K562 (cell line): ENCODE measurements at regions not wholly inside any gene's neighbourhood (a gene's known extent, or its start where the extent isn't known, plus 50 kb on each side); places are given as distances from the start of the nearest gene placed in this dataset.
A peak's percentile ranks its signal among the peaks of the same experiment; 100 is the strongest.

ENCODE experiments used
- ATAC-seq: fragments of 200-7000 bp; cut with Tn5 transposase; 3 replicates; pipeline ENCODE4 v1.9.1; 2020; ENCODE audit warnings: moderate library complexity
- BruUV-seq: library from RNA; stranded (reverse); fragments of 400-500 nt; replicated peaks from 2 replicates; lab custom pipeline; 2021; lab: Mats Ljungman, UMichigan
- CTCF ChIA-PET: fragments of 300-600 bp; formaldehyde crosslinking; extraction: SDS; loops from one replicate; lab custom pipeline; 2021; ENCODE audit warnings: low intra/inter-chr PET ratio; lab: Yijun Ruan, JAX
- POLR2A ChIA-PET: fragments of 300-600, 350-650 bp; sonication (Branson Sonifier 250); formaldehyde crosslinking; extraction: SDS; loops from one replicate; lab custom pipeline; 2021; ENCODE audit warnings: antibody characterized with exemption, inconsistent platforms; lab: Yijun Ruan, JAX
- DNase-seq, 4 experiments: peaks; one replicate each; pipeline versions ENCODE4 v3.0.0 to v3.0.0-alpha.2; 2011 to 2018; ENCODE audit warnings: low spot score in 3 of 4, mixed read lengths in 3 of 4; ENCODE audit errors: extremely low read depth in 1 of 4
- FAIRE-seq: peaks from 2 replicates; lab custom pipeline; 2011; peaks lifted over from hg19 to GRCh38; lab: Jason Lieb, UNC
- H2AFZ ChIP-seq: 2 replicates; pipeline ENCODE4 v1.6.0; 2011; ENCODE audit warnings: low read depth, low read length, control low read depth, inconsistent platforms
- H3K27ac ChIP-seq: fragments of 200-600 bp; 3 replicates; pipeline ENCODE4 v1.8.0; 2011; ENCODE audit warnings: low read depth, mild to moderate bottlenecking, control low read depth, inconsistent platforms, low read length, moderate library complexity, mixed read lengths; ENCODE audit errors: extremely low read depth
- H3K27me3 ChIP-seq, 2 experiments: fragments of 300-600 bp in 1 of 2; 2 replicates in 1 of 2; 3 replicates in 1 of 2; pipeline versions ENCODE4 v1.6.0 to v1.8.0; 2011; ENCODE audit warnings: inconsistent platforms in 2 of 2, low read length in 2 of 2, mild to moderate bottlenecking in 1 of 2, mixed read lengths in 1 of 2, moderate library complexity in 1 of 2; ENCODE audit not compliant: control insufficient read depth in 2 of 2, insufficient read depth in 2 of 2
- H3K36me3 ChIP-seq: fragments of 300-600 bp; 3 replicates; pipeline ENCODE4 v1.8.0; 2011; ENCODE audit warnings: mild to moderate bottlenecking, low read length, inconsistent platforms; ENCODE audit not compliant: control insufficient read depth, insufficient read depth
- H3K4me1 ChIP-seq, 2 experiments: fragments of 200-600 bp in 1 of 2; replicated peaks in 1 of 2; 2 replicates in 1 of 2; 3 replicates in 1 of 2; pipeline versions ENCODE4 v1.5.1 to v1.8.0; 2011; ENCODE audit warnings: inconsistent platforms in 2 of 2, low read length in 2 of 2, mild to moderate bottlenecking in 1 of 2, mixed read lengths in 1 of 2, moderate library complexity in 1 of 2; ENCODE audit not compliant: control insufficient read depth in 2 of 2, insufficient read depth in 2 of 2
- H3K4me2 ChIP-seq: 2 replicates; pipeline ENCODE4 v1.6.1; 2011; ENCODE audit warnings: low read length, control low read depth, inconsistent platforms, mixed read lengths; ENCODE audit not compliant: insufficient read depth
- H3K4me3 ChIP-seq: fragments of 200-600 bp; sonication (generic), shearing (Covaris generic); 2 replicates; pipeline ENCODE4 v1.5.1; 2016; ENCODE audit warnings: control low read depth, inconsistent platforms
- H3K79me2 ChIP-seq: fragments of 200-600 bp; 3 replicates; pipeline ENCODE4 v1.8.0; 2011; ENCODE audit warnings: low read length, inconsistent platforms; ENCODE audit not compliant: control insufficient read depth, insufficient read depth
- H3K9ac ChIP-seq, 2 experiments: 2 replicates each; pipeline versions ENCODE4 v1.6.0 to v1.6.1; 2011; ENCODE audit warnings: low read depth in 2 of 2, low read length in 2 of 2, control low read depth in 1 of 2, inconsistent platforms in 1 of 2, mild to moderate bottlenecking in 1 of 2, mixed read lengths in 1 of 2; ENCODE audit not compliant: insufficient read depth in 1 of 2
- H3K9me1 ChIP-seq: one replicate; pipeline ENCODE4 v1.6.0; 2011; ENCODE audit warnings: inconsistent platforms, mild to moderate bottlenecking, low read length, moderate library complexity; ENCODE audit not compliant: control insufficient read depth, insufficient read depth
- H3K9me3 ChIP-seq: replicated peaks from 2 replicates; pipeline ENCODE4 v1.5.1; 2011; ENCODE audit warnings: low read depth, low read length, inconsistent platforms; ENCODE audit not compliant: control insufficient read depth, insufficient read depth
- H4K20me1 ChIP-seq: replicated peaks from 2 replicates; pipeline ENCODE4 v1.6.1; 2011; ENCODE audit warnings: low read length, inconsistent platforms, mixed read lengths; ENCODE audit not compliant: control insufficient read depth, insufficient read depth
- DDX20 ChIP-seq: fragments of 450-650 bp; IDR thresholded peaks from 2 replicates; pipeline ENCODE4 v1.6.1; 2016; ENCODE audit warnings: missing genetic modification characterization, low read depth, mild to moderate bottlenecking, missing compliant biosample characterization, moderate library complexity
- PPARD ChIP-seq: fragments of 250-450 bp; sonication (Bioruptor Pico); IDR thresholded peaks from 2 replicates; pipeline ENCODE4 v1.8.0; 2022; ENCODE audit warnings: inconsistent platforms, mild to moderate bottlenecking, moderate library complexity
- RAD21 ChIP-seq, 2 experiments: fragments of 250-450 bp in 1 of 2; fragments of 450-650 bp in 1 of 2; sonication (Bioruptor Pico) in 1 of 2; formaldehyde crosslinking in 1 of 2; IDR thresholded peaks in 1 of 2; conservative IDR thresholded peaks in 1 of 2; 2 replicates each; pipeline versions ENCODE4 v1.4.0 to v1.8.0; 2020 to 2022; ENCODE audit warnings: mild to moderate bottlenecking in 2 of 2, moderate library complexity in 1 of 2
- SMARCB1 ChIP-seq: IDR thresholded peaks from 2 replicates; pipeline ENCODE4 v1.6.1; 2011; ENCODE audit warnings: improper control_type of control experiment, low read depth; ENCODE audit not compliant: insufficient read length
- TBL1XR1 ChIP-seq, 2 experiments: IDR thresholded peaks; 2 replicates each; pipeline ENCODE4 v1.6.1; 2012; ENCODE audit warnings: improper control_type of control experiment in 2 of 2, low read length in 2 of 2, mild to moderate bottlenecking in 1 of 2
- TCF7L2 ChIP-seq: fragments of 150-350 bp; IDR thresholded peaks from 2 replicates; pipeline ENCODE4 v1.6.1; 2016; ENCODE audit warnings: low read depth, mild to moderate bottlenecking, low read length, moderate library complexity
- ZBTB17 ChIP-seq: fragments of 450-650 bp; formaldehyde crosslinking; IDR thresholded peaks from 2 replicates; pipeline ENCODE4 v1.4.0; 2020; ENCODE audit warnings: mild to moderate bottlenecking
- WGBS: fragments of 100-300 bp; shearing (Covaris generic); methylation state at CpG from one replicate; pipeline ENCODE4 v1.1.6; 2016; ENCODE audit warnings: low coverage, mixed read lengths; ENCODE audit not compliant: insufficient coverage; ENCODE audit errors: missing lambda C conversion rate; 5-methylcytosine and 5-hydroxymethylcytosine counted together
- in situ Hi-C: fragments of 300-500 bp; cut with MboI; formaldehyde crosslinking; loops from 4 replicates; pipeline ENCODE4 v1.15.0; 2018; ENCODE audit warnings: inconsistent platforms, mixed read lengths
- intact Hi-C: fragments of 100-400 bp; cut with micrococcal nuclease; formaldehyde crosslinking; loops from 2 replicates; pipeline ENCODE4 v1.14.2; 2022
- TF ChIP-seq, protein P1 (sequence below), 3 experiments: IDR thresholded peaks in 2 of 3; conservative IDR thresholded peaks in 1 of 3; 2 replicates each; pipeline ENCODE4 v1.5.1; 2011 to 2012; ENCODE audit warnings: low read length in 3 of 3, mild to moderate bottlenecking in 3 of 3, control low read depth in 2 of 3, improper control_type of control experiment in 1 of 3, inconsistent platforms in 1 of 3, low read depth in 1 of 3, mixed read lengths in 1 of 3, moderate library complexity in 1 of 3; ENCODE audit not compliant: insufficient read depth in 2 of 3
- TF ChIP-seq, protein P2 (sequence below): sonication (generic); formaldehyde crosslinking; IDR thresholded peaks from 2 replicates; pipeline ENCODE4 v1.8.0; 2023; ENCODE audit warnings: mild to moderate bottlenecking, missing genetic modification reagents
- TF ChIP-seq, protein P3 (sequence below): fragments of 450-650 bp; formaldehyde crosslinking; IDR thresholded peaks from 2 replicates; pipeline ENCODE4 v1.4.0; 2022; ENCODE audit warnings: mild to moderate bottlenecking, moderate library complexity
- TF ChIP-seq, protein P4 (sequence below): fragments of 250-450 bp; sonication (Bioruptor Pico); IDR thresholded peaks from 2 replicates; pipeline ENCODE4 v1.5.0; 2021; ENCODE audit warnings: mild to moderate bottlenecking, borderline replicate concordance

DNA sequence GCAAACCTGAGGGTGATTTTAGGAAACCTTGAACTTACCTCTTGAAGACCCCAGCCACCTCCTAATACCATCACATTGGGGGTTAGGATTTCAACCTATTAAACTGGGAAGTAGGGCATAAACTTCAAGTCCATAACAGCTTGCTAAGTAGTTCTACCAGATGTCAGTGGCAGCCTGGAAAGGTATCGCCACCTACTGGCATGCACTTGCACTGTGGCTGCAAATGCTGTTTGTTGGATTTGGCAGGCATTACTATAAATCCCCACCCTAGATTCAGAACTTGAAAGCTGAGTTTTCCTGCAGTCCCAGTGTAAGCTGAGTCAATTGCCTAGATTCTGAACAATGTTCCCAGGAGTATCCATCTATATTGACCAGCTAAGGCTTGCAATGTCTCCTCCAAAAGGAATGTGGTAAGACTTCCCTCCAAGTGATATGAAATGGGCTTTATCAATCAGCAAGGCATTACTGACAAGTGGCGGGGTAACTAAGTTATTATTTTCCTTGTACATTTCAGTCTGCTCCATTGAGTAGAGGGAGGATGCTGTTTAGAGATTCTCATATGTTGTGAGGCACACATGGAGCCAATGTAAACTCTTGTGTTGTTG is 474.5 kb downstream of the PTPRC start:
- Histone ChIP-seq H3K27me3 (no peaks in the 10 kb centered on the region), H3K4me2 (no peak overlapping the region), H3K9me1 (no peaks in the 10 kb centered on the region), H3K36me3 (no peaks in the 10 kb centered on the region), H2AFZ (no peak overlapping the region), H3K27ac (no peak overlapping the region), H3K4me1 (no peaks in the 10 kb centered on the region), H3K4me3 (no peak overlapping the region), H3K9me3 (no peaks in the 10 kb centered on the region), H3K79me2 (no peaks in the 10 kb centered on the region), H4K20me1 (no peaks in the 10 kb centered on the region), H3K9ac (no peak overlapping the region)
- no peak for FAIRE-seq
- POLR2A ChIA-PET: no interaction called here
- no TSS peak for BruUV-seq
- TF ChIP-seq, protein P1, sequence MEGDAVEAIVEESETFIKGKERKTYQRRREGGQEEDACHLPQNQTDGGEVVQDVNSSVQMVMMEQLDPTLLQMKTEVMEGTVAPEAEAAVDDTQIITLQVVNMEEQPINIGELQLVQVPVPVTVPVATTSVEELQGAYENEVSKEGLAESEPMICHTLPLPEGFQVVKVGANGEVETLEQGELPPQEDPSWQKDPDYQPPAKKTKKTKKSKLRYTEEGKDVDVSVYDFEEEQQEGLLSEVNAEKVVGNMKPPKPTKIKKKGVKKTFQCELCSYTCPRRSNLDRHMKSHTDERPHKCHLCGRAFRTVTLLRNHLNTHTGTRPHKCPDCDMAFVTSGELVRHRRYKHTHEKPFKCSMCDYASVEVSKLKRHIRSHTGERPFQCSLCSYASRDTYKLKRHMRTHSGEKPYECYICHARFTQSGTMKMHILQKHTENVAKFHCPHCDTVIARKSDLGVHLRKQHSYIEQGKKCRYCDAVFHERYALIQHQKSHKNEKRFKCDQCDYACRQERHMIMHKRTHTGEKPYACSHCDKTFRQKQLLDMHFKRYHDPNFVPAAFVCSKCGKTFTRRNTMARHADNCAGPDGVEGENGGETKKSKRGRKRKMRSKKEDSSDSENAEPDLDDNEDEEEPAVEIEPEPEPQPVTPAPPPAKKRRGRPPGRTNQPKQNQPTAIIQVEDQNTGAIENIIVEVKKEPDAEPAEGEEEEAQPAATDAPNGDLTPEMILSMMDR (IDR thresholded peaks at IDR 0.05 in 2 of 3, conservative IDR thresholded peaks at IDR 0.05 in 1 of 3; ENCODE audit: insufficient read depth in 2 of 3, low read depth in 1 of 3, low read length in 3 of 3): peak in 2 of 3 experiments; percentile 34 to 46; a peak in 2 of 6 replicates
- TF ChIP-seq, protein P2, sequence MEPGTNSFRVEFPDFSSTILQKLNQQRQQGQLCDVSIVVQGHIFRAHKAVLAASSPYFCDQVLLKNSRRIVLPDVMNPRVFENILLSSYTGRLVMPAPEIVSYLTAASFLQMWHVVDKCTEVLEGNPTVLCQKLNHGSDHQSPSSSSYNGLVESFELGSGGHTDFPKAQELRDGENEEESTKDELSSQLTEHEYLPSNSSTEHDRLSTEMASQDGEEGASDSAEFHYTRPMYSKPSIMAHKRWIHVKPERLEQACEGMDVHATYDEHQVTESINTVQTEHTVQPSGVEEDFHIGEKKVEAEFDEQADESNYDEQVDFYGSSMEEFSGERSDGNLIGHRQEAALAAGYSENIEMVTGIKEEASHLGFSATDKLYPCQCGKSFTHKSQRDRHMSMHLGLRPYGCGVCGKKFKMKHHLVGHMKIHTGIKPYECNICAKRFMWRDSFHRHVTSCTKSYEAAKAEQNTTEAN (CRISPR knock-in tag): no peak
- TF ChIP-seq SMARCB1 (no peak), PPARD (no peak), RAD21 (CRISPR knock-in tag; conservative IDR thresholded peaks at IDR 0.05 in 1 of 2, IDR thresholded peaks at IDR 0.05 in 1 of 2) (peak; percentile 30 to 55), DDX20 (no peak), TCF7L2 (no peak), TBL1XR1 (IDR thresholded peaks at IDR 0.05; ENCODE audit: low read length in 2 of 2) (no peak), ZBTB17 (no peak)
- TF ChIP-seq, protein P3, sequence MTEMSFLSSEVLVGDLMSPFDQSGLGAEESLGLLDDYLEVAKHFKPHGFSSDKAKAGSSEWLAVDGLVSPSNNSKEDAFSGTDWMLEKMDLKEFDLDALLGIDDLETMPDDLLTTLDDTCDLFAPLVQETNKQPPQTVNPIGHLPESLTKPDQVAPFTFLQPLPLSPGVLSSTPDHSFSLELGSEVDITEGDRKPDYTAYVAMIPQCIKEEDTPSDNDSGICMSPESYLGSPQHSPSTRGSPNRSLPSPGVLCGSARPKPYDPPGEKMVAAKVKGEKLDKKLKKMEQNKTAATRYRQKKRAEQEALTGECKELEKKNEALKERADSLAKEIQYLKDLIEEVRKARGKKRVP: no peak
- TF ChIP-seq, protein P4, sequence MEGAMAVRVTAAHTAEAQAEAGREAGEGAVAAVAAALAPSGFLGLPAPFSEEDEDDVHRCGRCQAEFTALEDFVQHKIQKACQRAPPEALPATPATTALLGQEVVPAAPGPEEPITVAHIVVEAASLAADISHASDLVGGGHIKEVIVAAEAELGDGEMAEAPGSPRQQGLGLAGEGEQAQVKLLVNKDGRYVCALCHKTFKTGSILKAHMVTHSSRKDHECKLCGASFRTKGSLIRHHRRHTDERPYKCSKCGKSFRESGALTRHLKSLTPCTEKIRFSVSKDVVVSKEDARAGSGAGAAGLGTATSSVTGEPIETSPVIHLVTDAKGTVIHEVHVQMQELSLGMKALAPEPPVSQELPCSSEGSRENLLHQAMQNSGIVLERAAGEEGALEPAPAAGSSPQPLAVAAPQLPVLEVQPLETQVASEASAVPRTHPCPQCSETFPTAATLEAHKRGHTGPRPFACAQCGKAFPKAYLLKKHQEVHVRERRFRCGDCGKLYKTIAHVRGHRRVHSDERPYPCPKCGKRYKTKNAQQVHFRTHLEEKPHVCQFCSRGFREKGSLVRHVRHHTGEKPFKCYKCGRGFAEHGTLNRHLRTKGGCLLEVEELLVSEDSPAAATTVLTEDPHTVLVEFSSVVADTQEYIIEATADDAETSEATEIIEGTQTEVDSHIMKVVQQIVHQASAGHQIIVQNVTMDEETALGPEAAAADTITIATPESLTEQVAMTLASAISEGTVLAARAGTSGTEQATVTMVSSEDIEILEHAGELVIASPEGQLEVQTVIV (CRISPR knock-in tag): no peak
- peak in 1 of 4 experiments; percentile 8 for DNase-seq
- in situ Hi-C loops (no loop called here), intact Hi-C loops (no loop called here)
- CTCF ChIA-PET: no interaction called here
- 0% methylated on average over 2 of the region's 2 CpGs for WGBS
- no peak for ATAC-seq
